ENCODE measurements at regions not wholly inside any gene's neighbourhood (a gene's known extent, or its start where the extent isn't known, plus 50 kb on each side); places are given as distances from the start of the nearest gene placed in this dataset.
A peak's percentile ranks its signal among the peaks of the same experiment; 100 is the strongest.

GRCh38 chr3:66938338-66938963, 59.7 kb upstream of the KBTBD8 start:
- peak; percentile 84 for FAIRE-seq
- WGBS (ENCODE audit: insufficient coverage, low coverage, missing lambda C conversion rate), result 3% methylated on average over 5 of the region's 5 CpGs
- TF ChIP-seq NBN (IDR thresholded peaks at IDR 0.05; ENCODE audit: low read depth) (no peak), ERF (CRISPR knock-in tag; IDR thresholded peaks at IDR 0.05) (no peak), ZNF695 (CRISPR knock-in tag; IDR thresholded peaks at IDR 0.05) (no peak), TFAM (CRISPR knock-in tag; conservative IDR thresholded peaks at IDR 0.05) (no peak), STAG1 (CRISPR knock-in tag; IDR thresholded peaks at IDR 0.05; ENCODE audit: borderline replicate concordance) (peak; percentile 65; the same call in 1 of the 2 replicates), CHD4 (IDR thresholded peaks at IDR 0.05; ENCODE audit: insufficient read depth, insufficient replicate concordance, low read depth, low read length, poor library complexity, severe bottlenecking) (no peak), MTF1 (CRISPR knock-in tag; IDR thresholded peaks at IDR 0.05; ENCODE audit: borderline replicate concordance) (no peak), SMC3 (conservative IDR thresholded peaks at IDR 0.05; ENCODE audit: insufficient read depth, low read depth, low read length) (0 out of 2 replicates have a peak, but pooled peaks have one; percentile 22), BRD4 (IDR thresholded peaks at IDR 0.05) (no peak), NCOA1 (IDR thresholded peaks at IDR 0.05; ENCODE audit: low read depth) (no peak), ZNF57 (CRISPR knock-in tag; IDR thresholded peaks at IDR 0.05) (no peak), LARP7 (IDR thresholded peaks at IDR 0.05) (no peak), CTCF (IDR thresholded peaks at IDR 0.05 in 2 of 3, conservative IDR thresholded peaks at IDR 0.05 in 1 of 3; ENCODE audit: insufficient read depth in 2 of 3, low read depth in 1 of 3, low read length in 3 of 3) (peak; percentile 60 to 65 (median 64)), CTBP1 (IDR thresholded peaks at IDR 0.05; ENCODE audit: borderline replicate concordance) (no peak)

More at GRCh38 chr3:66938338-66938963, 59.7 kb upstream of the KBTBD8 start:
- ATAC-seq, result peak; percentile 89
- ChIA-PET POLR2A (no interaction called here), CTCF (ENCODE audit: low intra/inter-chr PET ratio) (interaction anchor here (0.5 to 1.3 kb wide), 3 partner anchors 98 to 1938 kb away, joined by 3 to 5 read pairs (median 3); no protein-coding TSS in a partner anchor)
- Histone ChIP-seq H3K79me2 (ENCODE audit: control insufficient read depth, insufficient read depth, low read length) (no peaks in the 10 kb centered on the region), H4K20me1 (replicated peaks; ENCODE audit: control insufficient read depth, insufficient read depth, low read length) (no peaks in the 10 kb centered on the region), H3K9me3 (replicated peaks; ENCODE audit: control insufficient read depth, insufficient read depth, low read depth, low read length) (no peaks in the 10 kb centered on the region), H2AFZ (ENCODE audit: low read depth, low read length) (no peak overlapping the region), H3K9ac (ENCODE audit: insufficient read depth in 1 of 2, low read depth in 2 of 2, low read length in 2 of 2) (no peak overlapping the region), H3K27ac (ENCODE audit: extremely low read depth, low read depth, low read length) (no peak overlapping the region), H3K4me2 (ENCODE audit: insufficient read depth, low read length) (no peak overlapping the region), H3K4me3 (no peak overlapping the region), H3K27me3 (ENCODE audit: control insufficient read depth in 2 of 2, insufficient read depth in 2 of 2, low read length in 2 of 2) (peaks cover 0 to 6% of the 10 kb centered on the region in 2 experiments; a peak in 1 of 5 replicates), H3K36me3 (ENCODE audit: control insufficient read depth, insufficient read depth, low read length) (no peaks in the 10 kb centered on the region), H3K4me1 (replicated peaks in 1 of 2; ENCODE audit: control insufficient read depth in 2 of 2, insufficient read depth in 2 of 2, low read length in 2 of 2) (no peaks in the 10 kb centered on the region), H3K9me1 (ENCODE audit: control insufficient read depth, insufficient read depth, low read length) (no peaks in the 10 kb centered on the region)
- intact Hi-C loops (cut with micrococcal nuclease) (loop anchor here (5.0 kb wide), 1 partner anchor 1939 kb away; no protein-coding TSS in a partner anchor), in situ Hi-C loops (cut with MboI) (loop anchor here (25.0 kb wide), 2 partner anchors 849 to 1949 kb away; no protein-coding TSS in a partner anchor)
- BruUV-seq (replicated peaks), result no TSS peak
- peak; percentile 18 to 64 (median 24) for DNase-seq (ENCODE audit: extremely low read depth in 1 of 4, low spot score in 3 of 4)
